IMR-90 (cell line): ENCODE measurements at regions not wholly inside any gene's neighbourhood (a gene's known extent, or its start where the extent isn't known, plus 50 kb on each side); places are given as distances from the start of the nearest gene placed in this dataset.

ENCODE experiments used
- ATAC-seq: fragments of 200-7000 bp; cut with Tn5 transposase; 2 replicates; pipeline ENCODE4 v1.9.1; 2020; ENCODE audit warnings: low read depth, mild to moderate bottlenecking, moderate library complexity
- BruUV-seq: library from RNA; stranded (reverse); fragments of 400-500 nt; replicated peaks from 2 replicates; lab custom pipeline; 2021; lab: Mats Ljungman, UMichigan
- CTCF ChIA-PET: fragments of 300-600 bp; formaldehyde crosslinking; extraction: SDS; loops from one replicate; lab custom pipeline; 2021; ENCODE audit warnings: antibody characterized with exemption; lab: Yijun Ruan, JAX
- POLR2A ChIA-PET: fragments of 300-600 bp; sonication (Branson Sonifier 250); formaldehyde crosslinking; loops from one replicate; lab custom pipeline; 2022; ENCODE audit warnings: antibody characterized with exemption; ENCODE audit not compliant: unreplicated experiment; lab: Charles Lee
- DNase-seq: peaks from one replicate; pipeline ENCODE4 v3.0.0; 2013
- H2AFZ ChIP-seq: replicated peaks from 2 replicates; pipeline ENCODE3; 2013; ENCODE audit warnings: low read length, mild to moderate bottlenecking; ENCODE audit not compliant: poor library complexity
- H2AK5ac ChIP-seq: 2 replicates; pipeline ENCODE4 v1.6.1; 2013; ENCODE audit warnings: low read depth, low read length, inconsistent platforms
- H2AK9ac ChIP-seq: replicated peaks from 2 replicates; pipeline ENCODE3; 2013; ENCODE audit warnings: mild to moderate bottlenecking, low read depth, low read length, moderate library complexity; ENCODE audit not compliant: poor library complexity
- H2BK120ac ChIP-seq: 2 replicates; pipeline ENCODE4 v1.6.1; 2013; ENCODE audit warnings: low read depth, low read length, inconsistent platforms
- H2BK15ac ChIP-seq: 3 replicates; pipeline ENCODE4 v1.6.1; 2013; ENCODE audit warnings: low read depth, low read length, inconsistent platforms
- H2BK20ac ChIP-seq: 2 replicates; pipeline ENCODE4 v1.6.1; 2013; ENCODE audit warnings: low read depth, mild to moderate bottlenecking, inconsistent platforms, low read length, moderate library complexity
- H2BK5ac ChIP-seq: 2 replicates; pipeline ENCODE4 v1.6.1; 2013; ENCODE audit warnings: mild to moderate bottlenecking, low read depth, low read length, inconsistent platforms; ENCODE audit not compliant: poor library complexity, severe bottlenecking
- H3K14ac ChIP-seq: replicated peaks from 2 replicates; pipeline ENCODE4 v1.6.1; 2013; ENCODE audit warnings: low read depth, low read length, inconsistent platforms
- H3K18ac ChIP-seq: 2 replicates; pipeline ENCODE4 v1.6.1; 2013; ENCODE audit warnings: low read depth, low read length, control low read depth
- H3K23ac ChIP-seq: 2 replicates; pipeline ENCODE4 v1.6.1; 2013; ENCODE audit warnings: low read depth, low read length, inconsistent platforms
- H3K27ac ChIP-seq: 2 replicates; pipeline ENCODE4 v1.5.1; 2013; ENCODE audit warnings: mild to moderate bottlenecking, control low read depth, low read length; ENCODE audit not compliant: insufficient read depth
- H3K27me3 ChIP-seq: 2 replicates; pipeline ENCODE4 v1.6.1; 2013; ENCODE audit warnings: low read length; ENCODE audit not compliant: control insufficient read depth, insufficient read depth
- H3K36me3 ChIP-seq: 2 replicates; pipeline ENCODE4 v1.6.1; 2013; ENCODE audit warnings: low read length, mixed read lengths; ENCODE audit not compliant: control insufficient read depth, insufficient read depth
- H3K4ac ChIP-seq: 2 replicates; pipeline ENCODE4 v1.6.1; 2013; ENCODE audit warnings: low read depth, low read length, inconsistent platforms
- H3K4me1 ChIP-seq: 2 replicates; pipeline ENCODE4 v1.6.1; 2013; ENCODE audit warnings: low read length, mixed read lengths; ENCODE audit not compliant: control insufficient read depth, insufficient read depth
- H3K4me2 ChIP-seq: 2 replicates; pipeline ENCODE4 v1.6.1; 2013; ENCODE audit warnings: low read depth, mild to moderate bottlenecking, control low read depth, low read length, moderate library complexity
- H3K4me3 ChIP-seq: 2 replicates; pipeline ENCODE4 v1.5.1; 2013; ENCODE audit warnings: low read depth, mild to moderate bottlenecking, control low read depth, low read length, moderate library complexity; ENCODE audit not compliant: insufficient read depth
- H3K56ac ChIP-seq: 2 replicates; pipeline ENCODE4 v1.6.1; 2013; ENCODE audit warnings: low read length, inconsistent platforms; ENCODE audit not compliant: insufficient read depth; ENCODE audit errors: extremely low read depth
- H3K79me1 ChIP-seq, 2 experiments: 2 replicates each; pipeline ENCODE4 v1.6.1; 2013; ENCODE audit warnings: low read length in 2 of 2, inconsistent platforms in 1 of 2, low read depth in 1 of 2
- H3K9ac ChIP-seq: 2 replicates; pipeline ENCODE4 v1.6.1; 2013; ENCODE audit warnings: low read depth, low read length, control low read depth
- H3K9me1 ChIP-seq: 2 replicates; pipeline ENCODE4 v1.6.1; 2013; ENCODE audit warnings: low read length, inconsistent platforms; ENCODE audit not compliant: insufficient read depth
- H3K9me3 ChIP-seq: 2 replicates; pipeline ENCODE4 v1.6.1; 2013; ENCODE audit warnings: low read length; ENCODE audit not compliant: control insufficient read depth, insufficient read depth
- H4K20me1 ChIP-seq: 2 replicates; pipeline ENCODE4 v1.6.1; 2013; ENCODE audit warnings: low read length, inconsistent platforms; ENCODE audit not compliant: insufficient read depth
- H4K5ac ChIP-seq: 2 replicates; pipeline ENCODE4 v1.6.1; 2013; ENCODE audit warnings: mild to moderate bottlenecking, low read depth, low read length, control low read depth
- H4K8ac ChIP-seq, 2 experiments: 2 replicates each; pipeline ENCODE4 v1.6.1; 2013; ENCODE audit warnings: low read depth in 2 of 2, low read length in 2 of 2, control low read depth in 1 of 2, inconsistent platforms in 1 of 2
- H4K91ac ChIP-seq: 2 replicates; pipeline ENCODE4 v1.6.1; 2013; ENCODE audit warnings: low read depth, low read length, inconsistent platforms; ENCODE audit not compliant: insufficient read depth
- RAD21 ChIP-seq: IDR thresholded peaks from 2 replicates; pipeline ENCODE4 v1.6.1; 2012; ENCODE audit warnings: low read length, improper control_type of control experiment
- RFX5 ChIP-seq: IDR thresholded peaks from 2 replicates; pipeline ENCODE4 v1.8.0; 2012; ENCODE audit warnings: low read depth, mild to moderate bottlenecking, low read length, moderate library complexity
- WGBS, 2 experiments: methylation state at CpG; one replicate each; pipeline versions ENCODE4 v1.1.5 to v1.1.7; 2013; ENCODE audit warnings: missing lambda C conversion rate in 2 of 2; ENCODE audit not compliant: insufficient read length in 1 of 2; ENCODE audit errors: extremely low coverage in 2 of 2; 5-methylcytosine and 5-hydroxymethylcytosine counted together
- dilution Hi-C: fragments of 300-500 bp; cut with HindIII; formaldehyde crosslinking; loops from one replicate; pipeline ENCODE4 v1.14.3; 2018; ENCODE audit warnings: low sequenced_read_pairs; ENCODE audit not compliant: unreplicated experiment
- in situ Hi-C: fragments of 300-500 bp; cut with MboI; formaldehyde crosslinking; loops from 3 replicates; pipeline ENCODE4 v1.14.3; 2019; ENCODE audit warnings: low sequenced_read_pairs, inconsistent platforms, mixed read lengths
- intact Hi-C: fragments of 100-400 bp; cut with micrococcal nuclease; formaldehyde crosslinking; loops from 2 replicates; pipeline ENCODE4 v1.10.0; 2022

DNA sequence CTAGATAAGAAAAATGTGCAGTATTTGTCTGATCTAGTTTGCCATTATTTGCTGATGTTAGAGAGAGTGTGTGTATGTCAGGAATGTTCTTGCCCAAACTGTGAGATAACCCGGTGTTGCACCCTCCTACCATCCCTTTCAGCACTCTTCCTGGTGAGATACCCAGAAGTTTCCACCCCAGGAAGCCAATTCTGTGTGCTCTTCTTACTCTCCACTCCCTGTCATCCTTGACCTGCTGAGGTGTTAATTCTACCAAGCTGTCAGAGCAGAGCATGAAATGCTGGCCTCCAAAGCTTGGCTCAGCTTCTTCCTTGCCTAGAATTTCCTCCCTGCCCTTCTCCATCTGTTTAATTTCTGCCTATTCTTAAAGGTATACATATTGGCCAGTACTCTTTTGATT is 237.3 kb upstream of the CNR1 start:
- Histone ChIP-seq H4K8ac (no peak overlapping the region), H3K4me1 (no peaks in the 10 kb centered on the region), H4K5ac (no peak overlapping the region), H2BK120ac (no peak overlapping the region), H2AK9ac (no peak overlapping the region), H3K56ac (no peak overlapping the region), H4K91ac (no peak overlapping the region), H2BK15ac (no peak overlapping the region), H3K23ac (no peak overlapping the region), H3K14ac (no peak overlapping the region), H2AFZ (no peak overlapping the region), H2BK5ac (no peak overlapping the region), H4K20me1 (no peaks in the 10 kb centered on the region), H3K9me3 (peaks cover 4% of the 10 kb centered on the region), H3K4me3 (no peak overlapping the region), H3K79me1 (no peaks in the 10 kb centered on the region), H3K4ac (no peak overlapping the region), H3K36me3 (no peaks in the 10 kb centered on the region), H3K9me1 (no peaks in the 10 kb centered on the region), H3K27ac (no peak overlapping the region), H3K27me3 (no peaks in the 10 kb centered on the region), H3K9ac (no peak overlapping the region), H2BK20ac (no peak overlapping the region), H2AK5ac (no peak overlapping the region), H3K18ac (no peak overlapping the region), H3K4me2 (no peak overlapping the region)
- ChIA-PET CTCF (no interaction called here), POLR2A (no interaction called here)
- TF ChIP-seq RFX5 (no peak), RAD21 (no peak)
- ATAC-seq, result no peak
- no CpG with 5 or more reads among the region's 1 CpG for WGBS, 2 experiments
- intact Hi-C loops (loop anchor here (1.0 kb wide), 1 partner anchor 11 kb away; no protein-coding TSS in a partner anchor), dilution Hi-C loops (no loop called here), in situ Hi-C loops (no loop called here)
- no TSS peak for BruUV-seq
- DNase-seq, result no peak
